OCI-LY1 (cell line): ENCODE measurements at regions not wholly inside any gene's neighbourhood (a gene's known extent, or its start where the extent isn't known, plus 50 kb on each side); places are given as distances from the start of the nearest gene placed in this dataset.

Experiments used
- H2AFZ ChIP-seq: fragments of 200-600 bp; sonication (generic), shearing (Covaris generic); 2 replicates; pipeline ENCODE4 v1.6.0; 2014; ENCODE audit warnings: antibody characterized with exemption, mild to moderate bottlenecking, low read length
- H3F3A ChIP-seq: fragments of 200-600 bp; sonication (generic), shearing (Covaris generic); 2 replicates; pipeline ENCODE4 v1.6.0; 2014; ENCODE audit warnings: mild to moderate bottlenecking, antibody characterized with exemption, low read length, moderate library complexity; ENCODE audit not compliant: insufficient read depth
- H3K27ac ChIP-seq: fragments of 200-600 bp; sonication (generic); 2 replicates; pipeline ENCODE4 v1.5.1; 2014; ENCODE audit warnings: low read length, mixed run types, mild to moderate bottlenecking, low read depth; ENCODE audit not compliant: poor library complexity, severe bottlenecking
- H3K27me3 ChIP-seq: fragments of 200-600 bp; sonication (generic); 2 replicates; pipeline ENCODE4 v1.6.0; 2014; ENCODE audit warnings: antibody characterized with exemption, mild to moderate bottlenecking, low read length, moderate library complexity; ENCODE audit not compliant: insufficient read depth
- H3K36me3 ChIP-seq: fragments of 200-600 bp; sonication (generic); 2 replicates; pipeline ENCODE4 v1.6.1; 2014; ENCODE audit warnings: mild to moderate bottlenecking, antibody characterized with exemption, low read length, moderate library complexity, mixed read lengths; ENCODE audit not compliant: insufficient read depth
- H3K4me1 ChIP-seq: fragments of 200-600 bp; sonication (generic); 2 replicates; pipeline ENCODE4 v1.5.1; 2014; ENCODE audit warnings: mild to moderate bottlenecking, low read length, moderate library complexity; ENCODE audit not compliant: insufficient read depth, severe bottlenecking
- H3K4me2 ChIP-seq: fragments of 200-600 bp; sonication (generic), shearing (Covaris generic); 2 replicates; pipeline ENCODE4 v1.6.1; 2014; ENCODE audit warnings: low read length
- H3K4me3 ChIP-seq: fragments of 200-600 bp; sonication (generic); 2 replicates; pipeline ENCODE4 v1.5.1; 2014; ENCODE audit warnings: low read length, low read depth, mild to moderate bottlenecking, mixed read lengths; ENCODE audit not compliant: poor library complexity, severe bottlenecking
- H3K79me2 ChIP-seq: fragments of 200-600 bp; shearing (Covaris generic); 2 replicates; pipeline ENCODE4 v1.6.1; 2016; ENCODE audit warnings: mixed run types, low read length, mixed read lengths; ENCODE audit not compliant: insufficient read depth
- H3K9ac ChIP-seq: fragments of 200-600 bp; sonication (generic), shearing (Covaris generic); 2 replicates; pipeline ENCODE4 v1.6.1; 2014; ENCODE audit warnings: mild to moderate bottlenecking, low read length, mixed read lengths
- H3K9me2 ChIP-seq: fragments of 200-600 bp; sonication (generic), shearing (Covaris generic); 2 replicates; pipeline ENCODE4 v1.6.1; 2014; ENCODE audit warnings: low read depth, mild to moderate bottlenecking, low read length, mixed read lengths
- H3K9me3 ChIP-seq: fragments of 200-600 bp; shearing (Covaris generic); 2 replicates; pipeline ENCODE4 v1.6.1; 2014; ENCODE audit warnings: low read length, mixed read lengths
- H4K20me1 ChIP-seq: fragments of 200-600 bp; sonication (generic), shearing (Covaris generic); 2 replicates; pipeline ENCODE4 v1.6.0; 2016; ENCODE audit warnings: mild to moderate bottlenecking, low read length; ENCODE audit not compliant: insufficient read depth
- EZH2 ChIP-seq: fragments of 200-600 bp; sonication (generic), shearing (Covaris generic); IDR thresholded peaks from 2 replicates; pipeline ENCODE4 v1.8.0; 2017; ENCODE audit warnings: borderline replicate concordance, mixed run types, mild to moderate bottlenecking, antibody characterized with exemption, low read length, moderate library complexity, mixed read lengths
- TF ChIP-seq, protein P1 (sequence below): fragments of 200-600 bp; sonication (generic), shearing (Covaris generic); IDR thresholded peaks from 2 replicates; pipeline ENCODE4 v1.5.1; 2017; ENCODE audit warnings: mild to moderate bottlenecking, antibody characterized with exemption, low read length, moderate library complexity, mixed read lengths

DNA sequence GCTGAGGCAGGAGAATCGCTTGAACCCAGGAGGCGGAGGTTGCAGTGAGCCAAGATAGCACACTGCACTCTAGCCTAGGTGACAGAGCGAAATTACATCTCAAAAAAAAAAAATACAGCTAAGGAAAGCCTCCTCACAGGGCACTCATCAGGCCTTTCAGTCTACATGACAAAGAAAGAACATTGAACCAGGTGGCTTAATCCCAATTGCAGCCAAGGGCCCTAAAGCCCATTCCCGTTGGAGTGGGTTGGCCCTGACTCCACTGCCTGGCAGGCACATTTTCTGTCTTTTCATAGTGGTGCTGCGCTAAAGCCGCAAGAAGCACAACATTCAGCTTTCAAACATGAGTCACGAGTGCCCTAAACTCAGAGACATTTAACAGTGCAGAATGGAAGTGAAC is 372.5 kb downstream of the RNF144A start:
- no peak overlapping the region for H3K27ac ChIP-seq
- no peaks in the 10 kb centered on the region for H3F3A ChIP-seq
- no peak overlapping the region for H2AFZ ChIP-seq
- no peaks in the 10 kb centered on the region for H3K27me3 ChIP-seq
- TF ChIP-seq, protein P1, sequence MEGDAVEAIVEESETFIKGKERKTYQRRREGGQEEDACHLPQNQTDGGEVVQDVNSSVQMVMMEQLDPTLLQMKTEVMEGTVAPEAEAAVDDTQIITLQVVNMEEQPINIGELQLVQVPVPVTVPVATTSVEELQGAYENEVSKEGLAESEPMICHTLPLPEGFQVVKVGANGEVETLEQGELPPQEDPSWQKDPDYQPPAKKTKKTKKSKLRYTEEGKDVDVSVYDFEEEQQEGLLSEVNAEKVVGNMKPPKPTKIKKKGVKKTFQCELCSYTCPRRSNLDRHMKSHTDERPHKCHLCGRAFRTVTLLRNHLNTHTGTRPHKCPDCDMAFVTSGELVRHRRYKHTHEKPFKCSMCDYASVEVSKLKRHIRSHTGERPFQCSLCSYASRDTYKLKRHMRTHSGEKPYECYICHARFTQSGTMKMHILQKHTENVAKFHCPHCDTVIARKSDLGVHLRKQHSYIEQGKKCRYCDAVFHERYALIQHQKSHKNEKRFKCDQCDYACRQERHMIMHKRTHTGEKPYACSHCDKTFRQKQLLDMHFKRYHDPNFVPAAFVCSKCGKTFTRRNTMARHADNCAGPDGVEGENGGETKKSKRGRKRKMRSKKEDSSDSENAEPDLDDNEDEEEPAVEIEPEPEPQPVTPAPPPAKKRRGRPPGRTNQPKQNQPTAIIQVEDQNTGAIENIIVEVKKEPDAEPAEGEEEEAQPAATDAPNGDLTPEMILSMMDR, result no peak
- no peak for TF ChIP-seq EZH2
- no peaks in the 10 kb centered on the region for H3K9me2 ChIP-seq
- no peaks in the 10 kb centered on the region for H3K9me3 ChIP-seq
- H3K79me2 ChIP-seq, result no peaks in the 10 kb centered on the region
- no peaks in the 10 kb centered on the region for H4K20me1 ChIP-seq
- no peak overlapping the region for H3K9ac ChIP-seq
- no peaks in the 10 kb centered on the region for H3K36me3 ChIP-seq
- no peaks in the 10 kb centered on the region for H3K4me1 ChIP-seq
- H3K4me3 ChIP-seq, result no peak overlapping the region
- H3K4me2 ChIP-seq, result no peak overlapping the region

DNA sequence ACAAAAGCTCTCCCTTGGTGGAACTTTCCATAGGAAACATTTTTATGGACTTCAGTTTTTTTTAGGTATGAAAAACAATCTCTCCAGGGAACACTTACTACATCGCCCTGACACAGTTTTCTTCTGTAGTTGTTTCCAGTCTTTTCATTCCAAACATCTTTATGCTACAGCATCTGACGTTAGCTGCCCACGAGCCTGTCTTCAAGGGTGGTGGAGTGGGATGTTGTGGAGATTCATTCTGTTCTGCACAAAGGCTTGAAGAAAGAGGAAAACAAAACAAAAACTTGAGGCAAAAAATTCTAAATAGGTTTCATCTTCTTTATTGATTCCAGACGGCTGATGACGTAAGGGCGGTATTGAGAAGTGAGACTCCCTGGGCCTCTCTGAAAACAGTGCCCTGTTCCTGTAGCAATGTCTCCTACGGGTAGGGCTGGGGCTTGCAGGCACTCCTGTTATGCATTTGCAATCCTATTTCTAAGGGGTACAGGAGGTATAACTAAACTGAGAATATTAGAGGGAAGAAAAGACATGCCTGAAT is 375.0 kb downstream of the RNF144A start:
- Histone ChIP-seq H2AFZ (no peak overlapping the region), H3K4me1 (no peaks in the 10 kb centered on the region), H4K20me1 (no peaks in the 10 kb centered on the region), H3K9me2 (no peaks in the 10 kb centered on the region), H3K4me3 (no peak overlapping the region), H3K27ac (no peak overlapping the region), H3K36me3 (no peaks in the 10 kb centered on the region), H3K27me3 (no peaks in the 10 kb centered on the region), H3K79me2 (no peaks in the 10 kb centered on the region), H3K9ac (no peak overlapping the region), H3K9me3 (no peaks in the 10 kb centered on the region), H3K4me2 (no peak overlapping the region), H3F3A (no peaks in the 10 kb centered on the region)
- no peak for TF ChIP-seq EZH2
- TF ChIP-seq, protein P1, result no peak

DNA sequence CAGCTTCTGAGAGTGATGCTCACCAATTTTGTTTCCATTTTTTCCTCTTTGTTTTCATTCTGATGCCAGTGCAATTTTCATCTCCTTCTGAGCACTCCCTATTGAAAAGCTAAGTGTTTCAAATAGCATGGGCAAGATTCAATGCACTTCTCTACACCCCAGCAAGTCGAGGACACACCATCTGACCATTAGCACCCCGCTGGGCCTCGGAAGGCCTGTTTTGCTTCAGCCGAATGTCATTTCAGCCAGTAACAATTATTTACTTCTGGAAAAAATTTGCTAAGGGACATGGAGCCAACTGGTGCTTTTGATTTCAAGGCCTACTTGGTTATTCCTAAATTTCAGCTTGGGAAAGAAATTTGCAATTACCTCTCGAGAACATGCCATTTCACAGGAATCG is 392.4 kb downstream of the RNF144A start:
- Histone ChIP-seq H3K4me1 (no peaks in the 10 kb centered on the region), H4K20me1 (no peaks in the 10 kb centered on the region), H3K36me3 (no peaks in the 10 kb centered on the region), H3K27me3 (no peaks in the 10 kb centered on the region), H3K9me2 (no peaks in the 10 kb centered on the region), H3F3A (no peaks in the 10 kb centered on the region; the same call in 1 of the 2 replicates), H3K9ac (no peak overlapping the region), H3K9me3 (no peaks in the 10 kb centered on the region), H3K27ac (no peak overlapping the region), H3K4me2 (no peak overlapping the region), H3K4me3 (no peak overlapping the region), H2AFZ (no peak overlapping the region), H3K79me2 (no peaks in the 10 kb centered on the region)
- TF ChIP-seq EZH2, result no peak
- TF ChIP-seq, protein P1, result no peak
